ENCODE measurements at regions not wholly inside any gene's neighbourhood (a gene's known extent, or its start where the extent isn't known, plus 50 kb on each side); places are given as distances from the start of the nearest gene placed in this dataset.

- peaks cover 0 to 4% (median 0%) of the 10 kb centered on the region in 7 donors for H3K27me3 ChIP-seq
- H3K27ac ChIP-seq, result no peak overlapping the region
- ATAC-seq (no peak), DNase-seq (no peak)
- intact Hi-C loops (cut with DNase I), result no loop called here
- no peaks in the 10 kb centered on the region for H3K9me3 ChIP-seq
- no peaks in the 10 kb centered on the region for H3K4me1 ChIP-seq
- no peaks in the 10 kb centered on the region for H3K36me3 ChIP-seq
- no peak overlapping the region for H3K4me3 ChIP-seq
- 74 to 80% methylated on average over 5 of the region's 5 CpGs for WGBS, 2 donors
- TF ChIP-seq CTCF (IDR thresholded peaks at IDR 0.05), result no peak
Measured at GRCh38 chr13:105612541-105612940, 922.9 kb downstream of the EFNB2 start.

- WGBS, 2 donors, result 23 to 24% methylated on average over 5 of the region's 5 CpGs
- Histone ChIP-seq H3K27me3 (peaks cover 0 to 4% (median 0%) of the 10 kb centered on the region in 7 donors), H3K9me3 (no peaks in the 10 kb centered on the region), H3K36me3 (no peaks in the 10 kb centered on the region), H3K4me1 (no peaks in the 10 kb centered on the region), H3K27ac (no peak overlapping the region), H3K4me3 (no peak overlapping the region)
- no peak for TF ChIP-seq CTCF (IDR thresholded peaks at IDR 0.05)
- DNase-seq (no peak), ATAC-seq (peak in 2 of 8 donors; percentile 25 to 53)
- intact Hi-C loops (cut with DNase I), result no loop called here
Measured at GRCh38 chr13:105611424-105611823, 924.0 kb downstream of the EFNB2 start.

GRCh38 chr13:105608104-105608503 lies 927.4 kb downstream of the EFNB2 start:
- intact Hi-C loops (cut with DNase I), result no loop called here
- TF ChIP-seq CTCF (IDR thresholded peaks at IDR 0.05), result no peak
- no peak for ATAC-seq
- H3K4me3 ChIP-seq, result no peak overlapping the region
- WGBS, 2 donors, result 61 to 65% methylated on average over 2 of the region's 2 CpGs
- DNase-seq, result no peak
- H3K4me1 ChIP-seq, result no peaks in the 10 kb centered on the region
- no peaks in the 10 kb centered on the region for H3K36me3 ChIP-seq
- H3K27me3 ChIP-seq, result no peaks in the 10 kb centered on the region
- H3K27ac ChIP-seq, result no peak overlapping the region
- no peaks in the 10 kb centered on the region for H3K9me3 ChIP-seq

- H3K27me3 ChIP-seq, result no peaks in the 10 kb centered on the region
Measured at GRCh38 chr13:105607426-105607825, 928.0 kb downstream of the EFNB2 start.

More at GRCh38 chr13:105607426-105607825, 928.0 kb downstream of the EFNB2 start:
- DNase-seq (no peak), ATAC-seq (no peak)
- no peak for TF ChIP-seq CTCF (IDR thresholded peaks at IDR 0.05)
- Histone ChIP-seq H3K9me3 (no peaks in the 10 kb centered on the region), H3K36me3 (no peaks in the 10 kb centered on the region), H3K4me3 (no peak overlapping the region), H3K27ac (no peak overlapping the region), H3K4me1 (no peaks in the 10 kb centered on the region)
- 87 to 95% methylated on average over 2 of the region's 2 CpGs for WGBS, 2 donors
- intact Hi-C loops (cut with DNase I), result no loop called here
